H1 (cell line): ENCODE measurements at regions not wholly inside any gene's neighbourhood (a gene's known extent, or its start where the extent isn't known, plus 50 kb on each side); places are given as distances from the start of the nearest gene placed in this dataset.

Source experiments
- CTCF ChIA-PET: fragments of 300-600 bp; sonication (Branson Sonifier 250); formaldehyde crosslinking; loops from one replicate; lab custom pipeline; 2021; ENCODE audit not compliant: partially characterized antibody; lab: Charles Lee
- POLR2A ChIA-PET: fragments of 300-600 bp; sonication (Branson Sonifier 250); formaldehyde crosslinking; loops from one replicate; lab custom pipeline; 2021; ENCODE audit warnings: inconsistent platforms; ENCODE audit not compliant: partially characterized antibody; lab: Charles Lee
- DNase-seq, 2 experiments: peaks; one replicate each; pipeline versions ENCODE4 v3.0.0 to v3.0.0-alpha.2; 2010 to 2022; ENCODE audit warnings: low spot score in 2 of 2, low read depth in 1 of 2, mixed read lengths in 1 of 2
- FAIRE-seq: peaks from 2 replicates; lab custom pipeline; 2011; peaks lifted over from hg19 to GRCh38; lab: Jason Lieb, UNC
- H2AFZ ChIP-seq: 2 replicates; pipeline ENCODE4 v1.8.1; 2012; ENCODE audit warnings: low read length, inconsistent platforms
- H2AK5ac ChIP-seq: 2 replicates; pipeline ENCODE4 v1.6.1; 2013; ENCODE audit warnings: low read depth, low read length
- H2BK120ac ChIP-seq: replicated peaks from 2 replicates; pipeline ENCODE3; 2013; ENCODE audit warnings: low read depth, low read length, inconsistent platforms
- H2BK12ac ChIP-seq: 2 replicates; pipeline ENCODE4 v1.6.1; 2013; ENCODE audit warnings: low read depth, low read length
- H2BK15ac ChIP-seq: 2 replicates; pipeline ENCODE4 v1.6.1; 2013; ENCODE audit warnings: low read length
- H2BK20ac ChIP-seq: 2 replicates; pipeline ENCODE4 v1.6.1; 2013; ENCODE audit warnings: low read length
- H2BK5ac ChIP-seq: 2 replicates; pipeline ENCODE4 v1.6.1; 2013; ENCODE audit warnings: low read depth, low read length
- H3K14ac ChIP-seq: 2 replicates; pipeline ENCODE4 v1.6.1; 2013; ENCODE audit warnings: inconsistent platforms; ENCODE audit not compliant: insufficient read length
- H3K18ac ChIP-seq: 2 replicates; pipeline ENCODE4 v1.6.1; 2013; ENCODE audit warnings: low read length; ENCODE audit errors: extremely low read depth
- H3K23ac ChIP-seq: 2 replicates; pipeline ENCODE4 v1.6.1; 2013; ENCODE audit warnings: inconsistent platforms; ENCODE audit not compliant: insufficient read length
- H3K23me2 ChIP-seq: 2 replicates; pipeline ENCODE4 v1.6.1; 2013; ENCODE audit warnings: low read depth, low read length
- H3K27ac ChIP-seq: 2 replicates; pipeline ENCODE4 v1.6.1; 2011; ENCODE audit warnings: low read depth, low read length, inconsistent platforms
- H3K27me3 ChIP-seq, 4 experiments: replicated peaks in 1 of 4; 1 replicate in 1 of 4; 2 replicates in 3 of 4; pipeline versions ENCODE4 v1.6.1 to v1.8.1; 2011 to 2013; ENCODE audit warnings: low read length in 3 of 4, mild to moderate bottlenecking in 3 of 4, inconsistent platforms in 2 of 4, mixed read lengths in 2 of 4, moderate library complexity in 1 of 4; ENCODE audit not compliant: control insufficient read depth in 3 of 4, insufficient read depth in 3 of 4; ENCODE audit errors: extremely low read depth in 1 of 4
- H3K36me3 ChIP-seq, 4 experiments: 2 replicates each; pipeline versions ENCODE4 v1.6.1 to v1.8.1; 2011 to 2013; ENCODE audit warnings: mild to moderate bottlenecking in 4 of 4, low read length in 3 of 4, moderate library complexity in 2 of 4, control low read depth in 1 of 4, inconsistent platforms in 1 of 4; ENCODE audit not compliant: insufficient read depth in 4 of 4, control insufficient read depth in 2 of 4
- H3K4ac ChIP-seq: replicated peaks from 2 replicates; pipeline ENCODE3; 2013; ENCODE audit warnings: low read length, low read depth, mixed read lengths, inconsistent platforms; ENCODE audit not compliant: insufficient read length
- H3K4me1 ChIP-seq, 4 experiments: replicated peaks in 1 of 4; 1 replicate in 1 of 4; 2 replicates in 3 of 4; pipeline versions ENCODE4 v1.6.1 to v1.8.1; 2011 to 2013; ENCODE audit warnings: low read length in 3 of 4, inconsistent platforms in 2 of 4, mixed read lengths in 1 of 4; ENCODE audit not compliant: insufficient read depth in 4 of 4, control insufficient read depth in 3 of 4
- H3K4me2 ChIP-seq, 2 experiments: 2 replicates each; pipeline versions ENCODE4 v1.6.1 to v1.8.1; 2011 to 2013; ENCODE audit warnings: low read depth in 2 of 2, low read length in 2 of 2, control low read depth in 1 of 2, inconsistent platforms in 1 of 2, mild to moderate bottlenecking in 1 of 2; ENCODE audit not compliant: insufficient read depth in 1 of 2
- H3K4me3 ChIP-seq, 4 experiments: fragments of 200-600, 300-600 bp in 1 of 4; sonication (generic), shearing (Covaris generic), sonication (Bioruptor Twin) in 1 of 4; 2 replicates each; pipeline versions ENCODE4 v1.5.1 to v1.8.1; 2011 to 2016; ENCODE audit warnings: low read length in 4 of 4, low read depth in 3 of 4, control low read depth in 2 of 4, inconsistent platforms in 2 of 4, mild to moderate bottlenecking in 2 of 4, mixed read lengths in 1 of 4, moderate library complexity in 1 of 4; ENCODE audit not compliant: insufficient read depth in 2 of 4; ENCODE audit errors: extremely low read depth in 1 of 4
- H3K56ac ChIP-seq: replicated peaks from 2 replicates; pipeline ENCODE3; 2013; ENCODE audit warnings: low read depth, mild to moderate bottlenecking, mixed read lengths, low read length, inconsistent platforms; ENCODE audit not compliant: insufficient read length
- H3K79me1 ChIP-seq: 2 replicates; pipeline ENCODE4 v1.6.1; 2013; ENCODE audit warnings: low read depth, low read length, control low read depth
- H3K79me2 ChIP-seq, 2 experiments: 2 replicates each; pipeline versions ENCODE4 v1.6.1 to v1.8.1; 2012 to 2013; ENCODE audit warnings: low read length in 2 of 2, mild to moderate bottlenecking in 2 of 2, inconsistent platforms in 1 of 2; ENCODE audit not compliant: insufficient read depth in 2 of 2, control insufficient read depth in 1 of 2
- H3K9ac ChIP-seq, 4 experiments: replicated peaks in 1 of 4; 1 replicate in 1 of 4; 2 replicates in 3 of 4; pipeline versions ENCODE4 v1.6.1 to v1.8.1; 2011 to 2013; ENCODE audit warnings: low read depth in 3 of 4, low read length in 3 of 4, control low read depth in 2 of 4, mild to moderate bottlenecking in 2 of 4, moderate library complexity in 2 of 4, inconsistent platforms in 1 of 4; ENCODE audit errors: extremely low read depth in 1 of 4
- H3K9me3 ChIP-seq, 2 experiments: 2 replicates each; pipeline versions ENCODE4 v1.6.1 to v1.8.1; 2012 to 2013; ENCODE audit warnings: mild to moderate bottlenecking in 2 of 2, moderate library complexity in 2 of 2, control low read depth in 1 of 2, inconsistent platforms in 1 of 2, low read depth in 1 of 2, low read length in 1 of 2, mixed read lengths in 1 of 2; ENCODE audit not compliant: insufficient read depth in 2 of 2
- H4K20me1 ChIP-seq, 2 experiments: replicated peaks in 1 of 2; 2 replicates each; pipeline versions ENCODE3 to v1.8.1; 2011 to 2013; ENCODE audit warnings: inconsistent platforms in 2 of 2, low read length in 2 of 2, mild to moderate bottlenecking in 1 of 2; ENCODE audit not compliant: insufficient read depth in 2 of 2, control insufficient read depth in 1 of 2
- H4K5ac ChIP-seq: 2 replicates; pipeline ENCODE4 v1.6.1; 2013; ENCODE audit warnings: low read length, low read depth, mixed read lengths, inconsistent platforms; ENCODE audit not compliant: insufficient read length
- H4K8ac ChIP-seq: 2 replicates; pipeline ENCODE4 v1.8.0; 2013; ENCODE audit warnings: mild to moderate bottlenecking, moderate library complexity, low read length, inconsistent platforms; ENCODE audit not compliant: insufficient read depth; ENCODE audit errors: extremely low read depth
- H4K91ac ChIP-seq: replicated peaks from 2 replicates; pipeline ENCODE3; 2013; ENCODE audit warnings: low read length, mixed read lengths, inconsistent platforms; ENCODE audit not compliant: insufficient read length
- WGBS, 2 experiments: shearing (Covaris generic) in 1 of 2; methylation state at CpG; one replicate each; pipeline versions ENCODE4 v1.1.6 to v1.1.7; 2013 to 2015; ENCODE audit warnings: low lambda C conversion rate in 2 of 2, mixed read lengths in 2 of 2, inconsistent platforms in 1 of 2, low coverage in 1 of 2, missing lambda C conversion rate in 1 of 2; ENCODE audit not compliant: insufficient replicate concordance in 2 of 2, insufficient coverage in 1 of 2, insufficient read length in 1 of 2; ENCODE audit errors: extremely low coverage in 1 of 2, missing lambda C conversion rate in 1 of 2; 5-methylcytosine and 5-hydroxymethylcytosine counted together

DNA sequence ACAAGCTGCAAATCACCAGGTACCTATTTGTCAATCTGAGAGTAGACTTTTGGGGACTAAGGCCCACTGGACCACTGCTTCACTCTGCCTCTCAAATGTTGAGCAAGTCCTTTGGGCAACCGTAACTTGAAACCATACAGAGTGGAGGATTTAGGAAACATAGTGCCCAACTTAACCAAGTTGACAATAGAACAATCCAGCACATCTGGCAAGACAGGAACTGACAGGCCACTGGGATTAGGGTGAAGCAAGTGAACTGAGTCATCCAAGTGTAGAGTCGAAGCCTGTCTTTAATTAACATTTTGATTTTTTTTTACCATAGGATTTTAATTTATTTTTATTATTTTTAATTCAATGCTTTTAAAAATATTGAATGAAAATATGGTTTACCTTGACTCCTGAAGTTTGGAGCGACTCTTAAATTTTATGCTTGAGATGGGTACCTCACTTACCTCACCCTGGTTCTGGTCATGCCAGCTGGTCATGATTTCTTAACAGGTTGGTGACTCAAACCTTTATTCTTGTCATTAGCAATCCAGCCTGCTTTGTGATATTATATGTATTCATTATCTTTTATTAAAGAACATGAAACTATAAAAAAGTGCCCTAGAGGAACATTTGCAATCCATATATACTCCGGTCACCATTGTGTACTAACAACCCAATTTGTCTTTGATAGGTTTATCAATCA, 312.1 kb upstream of the DEFB112 start:
- no peaks in the 10 kb centered on the region for H3K9me3 ChIP-seq
- no peaks in the 10 kb centered on the region for H3K4me1 ChIP-seq
- H3K27ac ChIP-seq = no peak overlapping the region
- H2BK5ac ChIP-seq = no peak overlapping the region
- no peaks in the 10 kb centered on the region for H3K23me2 ChIP-seq
- H4K20me1 ChIP-seq = no peaks in the 10 kb centered on the region
- no peak overlapping the region for H3K56ac ChIP-seq
- no peak overlapping the region for H2BK120ac ChIP-seq
- no peak overlapping the region for H3K4ac ChIP-seq
- FAIRE-seq (no peak), DNase-seq (no peak)
- H3K27me3 ChIP-seq = no peaks in the 10 kb centered on the region
- H3K4me2 ChIP-seq = no peak overlapping the region
- H2AK5ac ChIP-seq = no peak overlapping the region
- WGBS, 2 experiments = 91% methylated on average over 4 of the region's 4 CpGs; no CpG with 5 or more reads in 1 of the 2 experiments
- no peak overlapping the region for H4K5ac ChIP-seq
- no peak overlapping the region for H4K8ac ChIP-seq
- ChIA-PET POLR2A (no interaction called here), CTCF (interaction anchor here (1.0 kb wide), 1 partner anchor 16 kb away, joined by 4 read pairs; no protein-coding TSS in a partner anchor)
- no peak overlapping the region for H3K14ac ChIP-seq
- H3K4me3 ChIP-seq = no peak overlapping the region
- H3K23ac ChIP-seq = no peak overlapping the region
- no peak overlapping the region for H2BK12ac ChIP-seq
- H3K79me2 ChIP-seq = no peaks in the 10 kb centered on the region
- peak overlapping the region; percentile 92 for H2AFZ ChIP-seq
- no peak overlapping the region for H2BK20ac ChIP-seq
- no peak overlapping the region for H4K91ac ChIP-seq
- H2BK15ac ChIP-seq = no peak overlapping the region
- H3K36me3 ChIP-seq = no peaks in the 10 kb centered on the region
- H3K79me1 ChIP-seq = no peaks in the 10 kb centered on the region
- H3K9ac ChIP-seq = no peak overlapping the region
- no peak overlapping the region for H3K18ac ChIP-seq
